GM12865 (cell line): ENCODE measurements at regions not wholly inside any gene's neighbourhood (a gene's known extent, or its start where the extent isn't known, plus 50 kb on each side); places are given as distances from the start of the nearest gene placed in this dataset.

Experiments used
- DNase-seq: peaks from one replicate; pipeline ENCODE4 v3.0.0; 2010; ENCODE audit warnings: low read depth
- H3K4me3 ChIP-seq: 2 replicates; pipeline ENCODE4 v1.5.1; 2011; ENCODE audit warnings: mild to moderate bottlenecking, low read depth, low read length, control low read depth
- CTCF ChIP-seq: IDR thresholded peaks from 2 replicates; pipeline ENCODE4 v1.5.1; 2011; ENCODE audit warnings: low read length, control low read depth, low read depth, inconsistent platforms; ENCODE audit not compliant: insufficient read depth; ENCODE audit errors: missing control alignments

GRCh38 chr10:28984431-28984830, 304.4 kb upstream of the LYZL1 start:
- TF ChIP-seq CTCF: no peak
- peak; percentile 35 for DNase-seq
- H3K4me3 ChIP-seq: no peak overlapping the region

- no peak overlapping the region for H3K4me3 ChIP-seq
- no peak for TF ChIP-seq CTCF
- no peak for DNase-seq
Observed at GRCh38 chr10:28985137-28985885, 303.6 kb upstream of the LYZL1 start.

- TF ChIP-seq CTCF: no peak
- H3K4me3 ChIP-seq: no peak overlapping the region
- DNase-seq: no peak
Observed at GRCh38 chr10:28986117-28986792, 302.6 kb upstream of the LYZL1 start.

- no peak overlapping the region for H3K4me3 ChIP-seq
- no peak for DNase-seq
- TF ChIP-seq CTCF: no peak
Observed at GRCh38 chr10:28986856-28987255, 302.0 kb upstream of the LYZL1 start.

- H3K4me3 ChIP-seq: no peak overlapping the region
- no peak for DNase-seq
- no peak for TF ChIP-seq CTCF
Observed at GRCh38 chr10:28987555-28988320, 301.1 kb upstream of the LYZL1 start.

- TF ChIP-seq CTCF: no peak
- no peak for DNase-seq
- no peak overlapping the region for H3K4me3 ChIP-seq
Observed at GRCh38 chr10:28988980-28989379, 299.9 kb upstream of the LYZL1 start.
